ENCODE measurements at regions not wholly inside any gene's neighbourhood (a gene's known extent, or its start where the extent isn't known, plus 50 kb on each side); places are given as distances from the start of the nearest gene placed in this dataset.

DNA sequence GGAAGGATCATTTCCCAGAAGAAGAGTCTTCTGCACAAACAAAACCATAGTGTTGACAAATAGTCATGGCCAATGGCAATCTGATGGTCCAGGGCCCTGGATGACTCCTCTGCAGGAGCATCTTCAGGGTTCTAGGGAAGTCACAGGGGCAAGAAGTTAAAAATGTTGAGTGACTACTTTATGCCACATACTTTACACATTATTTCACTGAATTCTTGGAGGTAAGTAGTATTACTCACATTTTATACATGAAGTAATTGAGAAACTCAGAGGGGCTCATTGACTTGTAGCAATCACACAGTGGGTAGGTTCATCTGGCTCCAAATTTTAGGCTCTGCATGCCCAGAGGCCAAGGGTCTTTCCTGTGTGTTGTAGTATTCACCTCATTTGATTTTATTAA, 430.2 kb upstream of the MCTP2 start:
- Histone ChIP-seq H3K9ac (replicated peaks in 1 of 4; ENCODE audit: extremely low read depth in 1 of 4, low read depth in 3 of 4, low read length in 3 of 4) (no peak overlapping the region), H3K36me3 (ENCODE audit: control insufficient read depth in 2 of 4, insufficient read depth in 4 of 4, low read length in 3 of 4) (no peaks in the 10 kb centered on the region), H2BK12ac (ENCODE audit: low read depth, low read length) (no peak overlapping the region), H3K23ac (ENCODE audit: insufficient read length) (no peak overlapping the region), H3K56ac (replicated peaks; ENCODE audit: insufficient read length, low read depth, low read length) (no peak overlapping the region), H3K4ac (replicated peaks; ENCODE audit: insufficient read length, low read depth, low read length) (no peak overlapping the region), H3K4me3 (ENCODE audit: extremely low read depth in 1 of 4, insufficient read depth in 2 of 4, low read depth in 3 of 4, low read length in 4 of 4) (no peak overlapping the region), H2BK5ac (ENCODE audit: low read depth, low read length) (no peak overlapping the region), H3K4me1 (replicated peaks in 1 of 4; ENCODE audit: control insufficient read depth in 3 of 4, insufficient read depth in 4 of 4, low read length in 3 of 4) (peaks cover 0 to 12% (median 2%) of the 10 kb centered on the region in 4 experiments; a peak in 4 of 7 replicates), H3K9me3 (ENCODE audit: insufficient read depth in 2 of 2, low read depth in 1 of 2, low read length in 1 of 2) (no peaks in the 10 kb centered on the region), H2BK120ac (replicated peaks; ENCODE audit: low read depth, low read length) (no peak overlapping the region), H4K20me1 (replicated peaks in 1 of 2; ENCODE audit: control insufficient read depth in 1 of 2, insufficient read depth in 2 of 2, low read length in 2 of 2) (no peaks in the 10 kb centered on the region), H4K5ac (ENCODE audit: insufficient read length, low read depth, low read length) (no peak overlapping the region), H3K79me1 (ENCODE audit: low read depth, low read length) (no peaks in the 10 kb centered on the region), H2AFZ (ENCODE audit: low read length) (no peak overlapping the region), H4K8ac (ENCODE audit: extremely low read depth, insufficient read depth, low read length) (no peak overlapping the region), H3K27me3 (replicated peaks in 1 of 4; ENCODE audit: control insufficient read depth in 3 of 4, extremely low read depth in 1 of 4, insufficient read depth in 3 of 4, low read length in 3 of 4) (no peaks in the 10 kb centered on the region), H2AK5ac (ENCODE audit: low read depth, low read length) (no peak overlapping the region), H3K27ac (ENCODE audit: low read depth, low read length) (no peak overlapping the region), H3K18ac (ENCODE audit: extremely low read depth, low read length) (no peak overlapping the region), H2BK15ac (ENCODE audit: low read length) (no peak overlapping the region), H4K91ac (replicated peaks; ENCODE audit: insufficient read length, low read length) (no peak overlapping the region), H3K14ac (ENCODE audit: insufficient read length) (no peak overlapping the region), H3K23me2 (ENCODE audit: low read depth, low read length) (no peaks in the 10 kb centered on the region), H3K4me2 (ENCODE audit: insufficient read depth in 1 of 2, low read depth in 2 of 2, low read length in 2 of 2) (no peak overlapping the region), H2BK20ac (ENCODE audit: low read length) (no peak overlapping the region), H3K79me2 (ENCODE audit: control insufficient read depth in 1 of 2, insufficient read depth in 2 of 2, low read length in 2 of 2) (no peaks in the 10 kb centered on the region)
- POLR2A ChIA-PET (ENCODE audit: partially characterized antibody): no interaction called here
- FAIRE-seq (no peak), DNase-seq (ENCODE audit: low read depth in 1 of 2, low spot score in 2 of 2) (no peak)
- CTCF ChIA-PET (ENCODE audit: partially characterized antibody): no interaction called here
- no peak for TF ChIP-seq TAF7 (optimal IDR thresholded peaks at IDR 0.05; ENCODE audit: borderline replicate concordance, low read depth, low read length)
- no peak for TF ChIP-seq SP2 (IDR thresholded peaks at IDR 0.05; ENCODE audit: low read length)
- no peak for TF ChIP-seq ASH2L (IDR thresholded peaks at IDR 0.05; ENCODE audit: low read length)
- TF ChIP-seq POLR2AphosphoS5 (IDR thresholded peaks at IDR 0.05; ENCODE audit: low read depth, low read length): no peak
- TF ChIP-seq HDAC2 (IDR thresholded peaks at IDR 0.05; ENCODE audit: borderline replicate concordance in 1 of 2, low read depth in 2 of 2, low read length in 2 of 2): no peak
- no peak for TF ChIP-seq ATF3 (IDR thresholded peaks at IDR 0.05; ENCODE audit: insufficient read depth, low read depth, low read length)
- no peak for TF ChIP-seq SAP30 (IDR thresholded peaks at IDR 0.05; ENCODE audit: insufficient read depth, insufficient replicate concordance, low read length)
- TF ChIP-seq POU5F1 (IDR thresholded peaks at IDR 0.05; ENCODE audit: low read depth, low read length): no peak
- no peak for TF ChIP-seq CEBPB (IDR thresholded peaks at IDR 0.05; ENCODE audit: low read depth, low read length)
- TF ChIP-seq, protein P1, sequence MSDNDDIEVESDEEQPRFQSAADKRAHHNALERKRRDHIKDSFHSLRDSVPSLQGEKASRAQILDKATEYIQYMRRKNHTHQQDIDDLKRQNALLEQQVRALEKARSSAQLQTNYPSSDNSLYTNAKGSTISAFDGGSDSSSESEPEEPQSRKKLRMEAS (IDR thresholded peaks at IDR 0.05): no peak
- TF ChIP-seq SIX5 (IDR thresholded peaks at IDR 0.05; ENCODE audit: low read depth, low read length): no peak
- TF ChIP-seq TCF12 (IDR thresholded peaks at IDR 0.05; ENCODE audit: low read depth, low read length): no peak
- no peak for TF ChIP-seq FOSL1 (IDR thresholded peaks at IDR 0.05; ENCODE audit: insufficient read depth, low read depth, low read length)
- no peak for TF ChIP-seq HDAC6 (IDR thresholded peaks at IDR 0.05; ENCODE audit: low read depth, low read length)
- no peak for TF ChIP-seq BCL11A (IDR thresholded peaks at IDR 0.05; ENCODE audit: low read depth in 2 of 2, low read length in 2 of 2)

All from H1 (cell line).